ENCODE measurements at regions not wholly inside any gene's neighbourhood (a gene's known extent, or its start where the extent isn't known, plus 50 kb on each side); places are given as distances from the start of the nearest gene placed in this dataset.

- DNase-seq: no peak
Observed at GRCh38 chr17:77856551-77857305, 101.8 kb upstream of the TNRC6C start.

GRCh38 chr17:77857306-77857555, 101.3 kb upstream of the TNRC6C start:
- no peak for DNase-seq

- peak; percentile 41 for DNase-seq
Observed at GRCh38 chr17:77857613-77858012, 100.9 kb upstream of the TNRC6C start.

- DNase-seq: no peak
Observed at GRCh38 chr17:77858291-77859034, 100.0 kb upstream of the TNRC6C start.

- no peak for DNase-seq
Observed at GRCh38 chr17:77859035-77859810, 99.3 kb upstream of the TNRC6C start.

- DNase-seq: no peak
Observed at GRCh38 chr17:77861133-77861695, 97.3 kb upstream of the TNRC6C start.

GRCh38 chr17:77861981-77862645, 96.4 kb upstream of the TNRC6C start:
- no peak for DNase-seq

GRCh38 chr17:77862890-77863813, 95.4 kb upstream of the TNRC6C start:
- no peak for DNase-seq

GRCh38 chr17:77863814-77864161, 94.7 kb upstream of the TNRC6C start:
- DNase-seq: no peak

- DNase-seq: no peak
Observed at GRCh38 chr17:77864234-77865111, 94.0 kb upstream of the TNRC6C start.

GRCh38 chr17:77865112-77865611, 93.3 kb upstream of the TNRC6C start:
- no peak for DNase-seq

GRCh38 chr17:77865716-77866115, 92.8 kb upstream of the TNRC6C start:
- DNase-seq: no peak

- DNase-seq: no peak
Observed at GRCh38 chr17:77867308-77867781, 91.2 kb upstream of the TNRC6C start.

GRCh38 chr17:77867976-77868713, 90.4 kb upstream of the TNRC6C start:
- no peak for DNase-seq

- DNase-seq: no peak
Observed at GRCh38 chr17:77869041-77869599, 89.4 kb upstream of the TNRC6C start.

- DNase-seq: no peak
Observed at GRCh38 chr17:77869665-77870132, 88.8 kb upstream of the TNRC6C start.

- DNase-seq: no peak
Observed at GRCh38 chr17:77872199-77872598, 86.3 kb upstream of the TNRC6C start.

- DNase-seq: peak; percentile 42
Observed at GRCh38 chr17:77872714-77873499, 85.6 kb upstream of the TNRC6C start.
